ENCODE measurements at regions not wholly inside any gene's neighbourhood (a gene's known extent, or its start where the extent isn't known, plus 50 kb on each side); places are given as distances from the start of the nearest gene placed in this dataset.

- H3K9ac ChIP-seq (ENCODE audit: low read depth in 1 of 2, low read length in 2 of 2), result no peak overlapping the region
- TF ChIP-seq TAF1 (conservative IDR thresholded peaks at IDR 0.05) (no peak), YY1 (IDR thresholded peaks at IDR 0.05) (no peak), RAD21 (IDR thresholded peaks at IDR 0.05) (no peak), FOXA2 (IDR thresholded peaks at IDR 0.05) (no peak), JUND (IDR thresholded peaks at IDR 0.05) (no peak), FOXA1 (IDR thresholded peaks at IDR 0.05) (no peak), CTCF (IDR thresholded peaks at IDR 0.05; ENCODE audit: low read depth, low read length, missing input control) (no peak), HNF4A (conservative IDR thresholded peaks at IDR 0.05) (no peak), EGR1 (IDR thresholded peaks at IDR 0.05; ENCODE audit: low read depth in 2 of 2) (no peak), ZBTB33 (IDR thresholded peaks at IDR 0.05) (no peak), NR2F2 (IDR thresholded peaks at IDR 0.05) (no peak), ATF3 (IDR thresholded peaks at IDR 0.05) (no peak), RXRA (IDR thresholded peaks at IDR 0.05) (no peak), SP1 (IDR thresholded peaks at IDR 0.05) (no peak), GABPA (IDR thresholded peaks at IDR 0.05 in 1 of 2, conservative IDR thresholded peaks at IDR 0.05 in 1 of 2) (no peak), REST (IDR thresholded peaks at IDR 0.05) (no peak), HNF4G (IDR thresholded peaks at IDR 0.05) (no peak), MAX (IDR thresholded peaks at IDR 0.05) (no peak)
- H3K27ac ChIP-seq (ENCODE audit: low read depth in 1 of 2, low read length in 2 of 2), result no peak overlapping the region
- H3K4me3 ChIP-seq (ENCODE audit: low read depth in 1 of 3, low read length in 3 of 3), result no peak overlapping the region
- H3K36me3 ChIP-seq (ENCODE audit: control insufficient read depth in 4 of 4, insufficient read depth in 3 of 4, low read depth in 1 of 4, low read length in 3 of 4), result no peaks in the 10 kb centered on the region
- no peak for DNase-seq (ENCODE audit: low spot score)
- no peaks in the 10 kb centered on the region for H3K4me1 ChIP-seq (ENCODE audit: control insufficient read depth in 4 of 4, insufficient read depth in 4 of 4, low read length in 3 of 4)
- 85% methylated on average over 4 of the region's 4 CpGs for WGBS
- H3K27me3 ChIP-seq (ENCODE audit: control insufficient read depth in 4 of 4, insufficient read depth in 4 of 4, low read length in 3 of 4), result no peaks in the 10 kb centered on the region
- H3K9me3 ChIP-seq (ENCODE audit: control insufficient read depth in 4 of 4, low read length in 3 of 4), result no peaks in the 10 kb centered on the region
Observed at GRCh38 chr6:76552268-76552667, 479.8 kb upstream of the IMPG1 start.

All from liver (tissue), 8 donors.